A673 (cell line): ENCODE measurements at regions not wholly inside any gene's neighbourhood (a gene's known extent, or its start where the extent isn't known, plus 50 kb on each side); places are given as distances from the start of the nearest gene placed in this dataset.
"Not testable (repeated sequence)": the region's sequence is repeated elsewhere in the genome, so short reads cannot be mapped to it uniquely, and the experiment has no call there.

Experiments used
- BruUV-seq: library from RNA; stranded (reverse); fragments of 400-500 nt; replicated peaks from 2 replicates; lab custom pipeline; 2021; lab: Mats Ljungman, UMichigan
- CTCF ChIA-PET: fragments of 300-600 bp; sonication (Branson Sonifier 250); formaldehyde crosslinking; loops from one replicate; lab custom pipeline; 2022; ENCODE audit warnings: antibody characterized with exemption; lab: Charles Lee
- POLR2A ChIA-PET: fragments of 300-600 bp; sonication (Branson Sonifier 250); formaldehyde crosslinking; loops from one replicate; lab custom pipeline; 2022; ENCODE audit warnings: antibody characterized with exemption; ENCODE audit not compliant: low non-redundant PET; lab: Charles Lee
- DNase-seq: peaks from one replicate; pipeline ENCODE4 v3.0.0-alpha.2; 2015; ENCODE audit warnings: low spot score
- H3K27ac ChIP-seq: fragments of 200-600 bp; sonication (generic); 2 replicates; pipeline ENCODE4 v1.5.1; 2016; ENCODE audit warnings: mixed run types, low read depth, mild to moderate bottlenecking, mixed read lengths, antibody characterized with exemption, low read length; ENCODE audit not compliant: poor library complexity, severe bottlenecking
- H3K27me3 ChIP-seq: fragments of 200-600 bp; sonication (generic); replicated peaks from 2 replicates; pipeline ENCODE4 v1.6.1; 2017; ENCODE audit warnings: mixed run types, low read depth, mild to moderate bottlenecking, mixed read lengths, antibody characterized with exemption, low read length; ENCODE audit not compliant: insufficient read depth, poor library complexity
- H3K36me3 ChIP-seq: fragments of 200-600 bp; sonication (generic); 2 replicates; pipeline ENCODE4 v1.6.1; 2016; ENCODE audit warnings: mixed run types, mild to moderate bottlenecking, mixed read lengths, antibody characterized with exemption, low read length; ENCODE audit not compliant: insufficient read depth, poor library complexity, severe bottlenecking
- H3K4me1 ChIP-seq: fragments of 200-600 bp; sonication (generic); 2 replicates; pipeline ENCODE4 v1.6.1; 2017; ENCODE audit warnings: mixed run types, mild to moderate bottlenecking, mixed read lengths, antibody characterized with exemption, low read length; ENCODE audit not compliant: insufficient read depth, poor library complexity, severe bottlenecking
- H3K4me3 ChIP-seq: fragments of 200-600 bp; sonication (generic); 2 replicates; pipeline ENCODE4 v1.5.1; 2016; ENCODE audit warnings: low read depth, mixed run types, mild to moderate bottlenecking, mixed read lengths, low read length; ENCODE audit not compliant: poor library complexity, severe bottlenecking
- H3K9me3 ChIP-seq: fragments of 200-600 bp; sonication (generic); 2 replicates; pipeline ENCODE4 v1.6.1; 2016; ENCODE audit warnings: mixed run types, low read depth, mild to moderate bottlenecking, mixed read lengths, antibody characterized with exemption, low read length; ENCODE audit not compliant: poor library complexity, severe bottlenecking
- CTCF ChIP-seq: fragments of 300-800, 200-600 bp; sonication (generic); conservative IDR thresholded peaks from 2 replicates; pipeline ENCODE4 v1.5.1; 2017; ENCODE audit warnings: low read depth, mild to moderate bottlenecking, antibody characterized with exemption, low read length, moderate library complexity, mixed read lengths
- EZH2 ChIP-seq: fragments of 200-600 bp; sonication (generic); IDR thresholded peaks from 2 replicates; pipeline ENCODE4 v1.6.1; 2017; ENCODE audit warnings: borderline replicate concordance, low read depth, mild to moderate bottlenecking, mixed read lengths, antibody characterized with exemption, low read length; ENCODE audit not compliant: poor library complexity, severe bottlenecking
- intact Hi-C: fragments of 100-400 bp; cut with micrococcal nuclease; formaldehyde crosslinking; loops from one replicate; pipeline ENCODE4 v1.10.0; 2022; ENCODE audit not compliant: unreplicated experiment

- intact Hi-C loops, result no loop called here
- BruUV-seq, result no TSS peak
- CTCF ChIA-PET, result no interaction called here
- Histone ChIP-seq H3K4me1 (peaks cover 6% of the 10 kb centered on the region), H3K9me3 (no peaks in the 10 kb centered on the region), H3K36me3 (no peaks in the 10 kb centered on the region), H3K27ac (no peak overlapping the region), H3K4me3 (no peak overlapping the region), H3K27me3 (no peaks in the 10 kb centered on the region)
- POLR2A ChIA-PET, result no interaction called here
- no peak for TF ChIP-seq EZH2
- TF ChIP-seq CTCF, result no peak
- no peak for DNase-seq
These were observed 480.8 kb upstream of the DPH6 start for GRCh38 chr15:36026627-36027283.

- DNase-seq, result no peak
- intact Hi-C loops, result no loop called here
- no peaks in the 10 kb centered on the region for H3K4me1 ChIP-seq
- no peak overlapping the region for H3K4me3 ChIP-seq
- ChIA-PET POLR2A (no interaction called here), CTCF (no interaction called here)
- TF ChIP-seq CTCF (no peak), EZH2 (no peak)
- H3K9me3 ChIP-seq, result no peaks in the 10 kb centered on the region
- no peaks in the 10 kb centered on the region for H3K36me3 ChIP-seq
- H3K27me3 ChIP-seq, result no peaks in the 10 kb centered on the region
- no TSS peak for BruUV-seq
- H3K27ac ChIP-seq, result no peak overlapping the region
These were observed 483.7 kb upstream of the DPH6 start for GRCh38 chr15:36029606-36030210.

- TF ChIP-seq CTCF (no peak), EZH2 (no peak)
- no TSS peak for BruUV-seq
- Histone ChIP-seq H3K4me3 (no peak overlapping the region), H3K36me3 (no peaks in the 10 kb centered on the region), H3K4me1 (no peaks in the 10 kb centered on the region), H3K27ac (no peak overlapping the region), H3K27me3 (no peaks in the 10 kb centered on the region), H3K9me3 (no peaks in the 10 kb centered on the region)
- CTCF ChIA-PET, result no interaction called here
- intact Hi-C loops, result no loop called here
- POLR2A ChIA-PET, result no interaction called here
- DNase-seq, result no peak
These were observed 494.1 kb upstream of the DPH6 start for GRCh38 chr15:36039996-36040572.

DNA sequence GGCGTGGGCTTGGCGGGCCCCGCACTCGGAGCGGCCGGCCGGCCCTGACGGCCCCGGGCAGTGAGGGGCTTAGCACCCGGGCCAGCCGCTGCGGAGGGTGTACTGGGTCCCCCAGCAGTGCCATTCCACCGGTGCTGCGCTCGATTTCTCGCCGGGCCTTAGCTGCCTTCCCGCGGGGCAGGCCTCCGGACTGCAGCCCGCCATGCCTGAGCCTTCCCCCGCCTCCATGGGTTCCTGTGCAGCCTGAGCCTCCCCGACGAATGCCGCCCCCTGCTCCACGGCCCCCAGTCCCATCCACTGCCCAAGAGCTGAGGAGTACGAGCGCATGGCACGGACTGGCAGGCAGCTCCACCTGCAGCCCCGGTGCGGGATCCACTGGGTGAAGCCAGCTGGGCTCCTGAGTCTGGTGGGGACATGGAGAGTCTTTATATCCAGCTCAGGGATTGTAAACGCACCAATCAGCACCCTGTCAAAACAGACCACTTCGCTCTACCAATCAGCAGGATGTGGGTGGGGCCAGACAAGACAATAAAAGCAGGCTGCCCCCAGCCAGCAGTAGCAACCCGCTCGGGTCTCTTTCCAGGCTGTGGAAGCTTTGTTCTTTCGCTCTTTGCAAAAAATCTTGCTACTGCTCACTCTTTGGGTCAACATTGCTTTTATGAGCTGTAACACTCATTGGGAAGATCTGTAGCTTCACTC is 501.2 kb upstream of the DPH6 start:
- BruUV-seq, H3K36me3 ChIP-seq, H3K9me3 ChIP-seq, H3K27me3 ChIP-seq, H3K4me1 ChIP-seq, H3K4me3 ChIP-seq, H3K27ac ChIP-seq, intact Hi-C loops, DNase-seq, POLR2A ChIA-PET, CTCF ChIA-PET: not testable (repeated sequence)
